ENCODE measurements at regions not wholly inside any gene's neighbourhood (a gene's known extent, or its start where the extent isn't known, plus 50 kb on each side); places are given as distances from the start of the nearest gene placed in this dataset.

GRCh38 chr12:125417446-125417845, 352.2 kb downstream of the AACS start:
- DNase-seq (ENCODE audit: low read depth in 1 of 2, low spot score in 1 of 2), result no peak

- no peak for DNase-seq (ENCODE audit: low read depth in 1 of 2, low spot score in 1 of 2)
Measured at GRCh38 chr12:125418902-125419564, 353.8 kb downstream of the AACS start.

GRCh38 chr12:125424909-125425308, 359.7 kb downstream of the AACS start:
- no peak for DNase-seq (ENCODE audit: low read depth in 1 of 2, low spot score in 1 of 2)

- no peak for DNase-seq (ENCODE audit: low read depth in 1 of 2, low spot score in 1 of 2)
Measured at GRCh38 chr12:125431516-125431915, 366.3 kb downstream of the AACS start.

- DNase-seq (ENCODE audit: low read depth in 1 of 2, low spot score in 1 of 2), result no peak
Measured at GRCh38 chr12:125434131-125434530, 368.9 kb downstream of the AACS start.

GRCh38 chr12:125434936-125435443, 369.8 kb downstream of the AACS start:
- no peak for DNase-seq (ENCODE audit: low read depth in 1 of 2, low spot score in 1 of 2)

- no peak for DNase-seq (ENCODE audit: low read depth in 1 of 2, low spot score in 1 of 2)
Measured at GRCh38 chr12:125435871-125436270, 370.6 kb downstream of the AACS start.

- no peak for DNase-seq (ENCODE audit: low read depth in 1 of 2, low spot score in 1 of 2)
Measured at GRCh38 chr12:125436686-125437085, 371.5 kb downstream of the AACS start.

- DNase-seq (ENCODE audit: low read depth in 1 of 2, low spot score in 1 of 2), result no peak
Measured at GRCh38 chr12:125440399-125440798, 375.2 kb downstream of the AACS start.

GRCh38 chr12:125443341-125443740, 378.1 kb downstream of the AACS start:
- no peak for DNase-seq (ENCODE audit: low read depth in 1 of 2, low spot score in 1 of 2)

- DNase-seq (ENCODE audit: low read depth in 1 of 2, low spot score in 1 of 2), result no peak
Measured at GRCh38 chr12:125451408-125451807, 386.2 kb downstream of the AACS start.

- no peak for DNase-seq (ENCODE audit: low read depth in 1 of 2, low spot score in 1 of 2)
Measured at GRCh38 chr12:125453751-125454150, 388.5 kb downstream of the AACS start.

- no peak for DNase-seq (ENCODE audit: low read depth in 1 of 2, low spot score in 1 of 2)
Measured at GRCh38 chr12:125454291-125454690, 389.1 kb downstream of the AACS start.

GRCh38 chr12:125454786-125455480, 389.7 kb downstream of the AACS start:
- no peak for DNase-seq (ENCODE audit: low read depth in 1 of 2, low spot score in 1 of 2)

GRCh38 chr12:125455556-125455955, 390.3 kb downstream of the AACS start:
- DNase-seq (ENCODE audit: low read depth in 1 of 2, low spot score in 1 of 2), result no peak

GRCh38 chr12:125458552-125459268, 393.5 kb downstream of the AACS start:
- no peak for DNase-seq (ENCODE audit: low read depth in 1 of 2, low spot score in 1 of 2)

- no peak for DNase-seq (ENCODE audit: low read depth in 1 of 2, low spot score in 1 of 2)
Measured at GRCh38 chr12:125461831-125462230, 396.6 kb downstream of the AACS start.

- no peak for DNase-seq (ENCODE audit: low read depth in 1 of 2, low spot score in 1 of 2)
Measured at GRCh38 chr12:125463386-125463785, 398.2 kb downstream of the AACS start.

GRCh38 chr12:125467363-125467762, 402.1 kb downstream of the AACS start:
- DNase-seq (ENCODE audit: low read depth in 1 of 2, low spot score in 1 of 2), result no peak

GRCh38 chr12:125469683-125470082, 404.4 kb downstream of the AACS start:
- DNase-seq (ENCODE audit: low read depth in 1 of 2, low spot score in 1 of 2), result no peak

GRCh38 chr12:125470838-125471783, 405.9 kb downstream of the AACS start:
- no peak for DNase-seq (ENCODE audit: low read depth in 1 of 2, low spot score in 1 of 2)
